Gastroesophageal sphincter (tissue), 4 donors: ENCODE measurements at regions not wholly inside any gene's neighbourhood (a gene's known extent, or its start where the extent isn't known, plus 50 kb on each side); places are given as distances from the start of the nearest gene placed in this dataset.
"Not testable (repeated sequence)": the region's sequence is repeated elsewhere in the genome, so short reads cannot be mapped to it uniquely, and the experiment has no call there.

ENCODE experiments used
- ATAC-seq: fragments of 150-250 bp; one replicate; pipeline ENCODE4 v1.9.1; 2016; ENCODE audit warnings: mild to moderate bottlenecking, moderate library complexity
- H3K27ac ChIP-seq, 4 donors: fragments of 200-600 bp; sonication (generic) in 3 of 4; 1 replicate in 3 of 4; 2 replicates in 1 of 4; pipeline ENCODE4 v1.5.1; 2016 to 2019
- H3K27me3 ChIP-seq: fragments of 200-600 bp; sonication (generic); one replicate; pipeline ENCODE4 v1.5.1; 2019
- H3K36me3 ChIP-seq, 2 donors: fragments of 200-600 bp; sonication (generic); one replicate each; pipeline ENCODE4 v1.5.1; 2019; ENCODE audit warnings: control low read depth in 1 of 2
- H3K4me1 ChIP-seq, 3 donors: fragments of 200-600 bp; sonication (generic); 1 replicate in 2 of 3; 2 replicates in 1 of 3; pipeline ENCODE4 v1.5.1; 2016 to 2019; ENCODE audit warnings: control low read depth in 2 of 3
- H3K4me3 ChIP-seq, 2 donors: fragments of 200-600 bp; sonication (generic); one replicate each; pipeline ENCODE4 v1.5.1; 2019; ENCODE audit warnings: mild to moderate bottlenecking in 1 of 2, moderate library complexity in 1 of 2
- H3K9me3 ChIP-seq, 3 donors: fragments of 200-600 bp; sonication (generic); one replicate each; pipeline ENCODE4 v1.5.1; 2017 to 2019; ENCODE audit warnings: control low read depth in 2 of 3
- CTCF ChIP-seq, 4 experiments: fragments of 200-600 bp in 2 of 4; fragments of 450-650 bp in 2 of 4; sonication (generic) in 1 of 4; IDR thresholded peaks; one replicate each; pipeline ENCODE4 v1.5.1; 2017 to 2019; ENCODE audit warnings: antibody characterized with exemption in 4 of 4, mild to moderate bottlenecking in 2 of 4, moderate library complexity in 2 of 4
- EP300 ChIP-seq: sonication (generic); formaldehyde crosslinking; IDR thresholded peaks from one replicate; pipeline ENCODE4 v1.6.1; 2017; ENCODE audit warnings: antibody characterized with exemption, mild to moderate bottlenecking
- POLR2A ChIP-seq, 2 donors: fragments of 450-650 bp; IDR thresholded peaks; one replicate each; pipeline ENCODE4 v1.6.1; 2017; ENCODE audit warnings: antibody characterized with exemption in 2 of 2, mild to moderate bottlenecking in 2 of 2, moderate library complexity in 1 of 2
- POLR2AphosphoS5 ChIP-seq: sonication (generic); formaldehyde crosslinking; IDR thresholded peaks from one replicate; pipeline ENCODE4 v1.6.1; 2017; ENCODE audit warnings: antibody characterized with exemption
- WGBS, 2 donors: methylation state at CpG; one replicate each; pipeline ENCODE4 v1.1.5; 2018; ENCODE audit warnings: low coverage in 1 of 2; 5-methylcytosine and 5-hydroxymethylcytosine counted together

GRCh38 chr2:75375646-75376582, 176.6 kb upstream of the TACR1 start:
- no peaks in the 10 kb centered on the region for H3K9me3 ChIP-seq
- H3K27ac ChIP-seq: no peak overlapping the region
- no peaks in the 10 kb centered on the region for H3K4me1 ChIP-seq
- no peaks in the 10 kb centered on the region for H3K27me3 ChIP-seq
- no peak for TF ChIP-seq POLR2AphosphoS5
- TF ChIP-seq POLR2A (IDR thresholded peaks at IDR 0.05): no peak
- TF ChIP-seq EP300: no peak
- no peak for TF ChIP-seq CTCF (IDR thresholded peaks at IDR 0.05)
- H3K36me3 ChIP-seq: no peaks in the 10 kb centered on the region
- ATAC-seq: no peak
- 83 to 100% methylated on average over 2 of the region's 3 CpGs for WGBS, 2 donors
- no peak overlapping the region for H3K4me3 ChIP-seq

- not testable (repeated sequence) for H3K36me3 ChIP-seq, H3K27ac ChIP-seq, H3K9me3 ChIP-seq, H3K27me3 ChIP-seq, H3K4me3 ChIP-seq, ATAC-seq, H3K4me1 ChIP-seq
- WGBS, 2 donors: 74% methylated on average over 3 of the region's 6 CpGs; no CpG with 5 or more reads in 1 of the 2 donors
Observed at GRCh38 chr2:75374414-75374957, 175.2 kb upstream of the TACR1 start.

- Histone ChIP-seq H3K4me3 (no peak overlapping the region), H3K27ac (no peak overlapping the region), H3K36me3 (no peaks in the 10 kb centered on the region), H3K27me3 (no peaks in the 10 kb centered on the region), H3K9me3 (peaks cover 0 to 10% (median 0%) of the 10 kb centered on the region in 3 donors), H3K4me1 (no peaks in the 10 kb centered on the region)
- ATAC-seq: no peak
- 33 to 83% methylated on average over 1 of the region's 1 CpG for WGBS, 2 donors
- TF ChIP-seq POLR2AphosphoS5 (no peak), POLR2A (IDR thresholded peaks at IDR 0.05) (no peak), CTCF (IDR thresholded peaks at IDR 0.05) (no peak), EP300 (no peak)
Observed at GRCh38 chr2:75367401-75367800, 168.1 kb upstream of the TACR1 start.

- ATAC-seq: no peak
- no peak overlapping the region for H3K4me3 ChIP-seq
- peaks cover 0 to 3% (median 0%) of the 10 kb centered on the region in 3 donors for H3K9me3 ChIP-seq
- no peak for TF ChIP-seq EP300
- no peak for TF ChIP-seq POLR2A (IDR thresholded peaks at IDR 0.05)
- no peak for TF ChIP-seq CTCF (IDR thresholded peaks at IDR 0.05)
- TF ChIP-seq POLR2AphosphoS5: no peak
- H3K36me3 ChIP-seq: no peaks in the 10 kb centered on the region
- no peak overlapping the region for H3K27ac ChIP-seq
- no peaks in the 10 kb centered on the region for H3K27me3 ChIP-seq
- no peaks in the 10 kb centered on the region for H3K4me1 ChIP-seq
Observed at GRCh38 chr2:75361486-75361885, 162.2 kb upstream of the TACR1 start.

- TF ChIP-seq POLR2A (IDR thresholded peaks at IDR 0.05): no peak
- no peak for TF ChIP-seq CTCF (IDR thresholded peaks at IDR 0.05)
- no peak for TF ChIP-seq POLR2AphosphoS5
- no peak for TF ChIP-seq EP300
- H3K36me3 ChIP-seq: no peaks in the 10 kb centered on the region
- no peaks in the 10 kb centered on the region for H3K4me1 ChIP-seq
- no peaks in the 10 kb centered on the region for H3K9me3 ChIP-seq
- ATAC-seq: no peak
- no peak overlapping the region for H3K27ac ChIP-seq
- WGBS, 2 donors: 71 to 81% methylated on average over 1 of the region's 1 CpG
- no peak overlapping the region for H3K4me3 ChIP-seq
- no peaks in the 10 kb centered on the region for H3K27me3 ChIP-seq
Observed at GRCh38 chr2:75360945-75361344, 161.6 kb upstream of the TACR1 start.
